Lower leg skin (tissue), 4 donors: ENCODE measurements at regions not wholly inside any gene's neighbourhood (a gene's known extent, or its start where the extent isn't known, plus 50 kb on each side); places are given as distances from the start of the nearest gene placed in this dataset.

Experiments used
- DNase-seq, 2 donors: peaks; one replicate each; pipeline ENCODE4 v3.0.0-alpha.2; 2019; ENCODE audit warnings: low spot score in 2 of 2
- H3K4me3 ChIP-seq: fragments of 200-600 bp; sonication (generic); 2 replicates; pipeline ENCODE4 v1.5.1; 2017; ENCODE audit warnings: mild to moderate bottlenecking, low read depth; ENCODE audit not compliant: poor library complexity, severe bottlenecking
- CTCF ChIP-seq, 3 donors: fragments of 450-650 bp; IDR thresholded peaks; one replicate each; pipeline ENCODE4 v1.5.1; 2016; ENCODE audit warnings: antibody characterized with exemption in 3 of 3, mild to moderate bottlenecking in 3 of 3, moderate library complexity in 2 of 3
- POLR2A ChIP-seq, 2 donors: fragments of 450-650 bp; IDR thresholded peaks; one replicate each; pipeline ENCODE4 v1.6.1; 2016 to 2017; ENCODE audit warnings: antibody characterized with exemption in 2 of 2, mild to moderate bottlenecking in 1 of 2, moderate library complexity in 1 of 2
- WGBS, 2 donors: methylation state at CpG; one replicate each; pipeline ENCODE4 v1.1.5; 2018; 5-methylcytosine and 5-hydroxymethylcytosine counted together
- intact Hi-C: fragments of 100-400 bp; cut with DNase I; formaldehyde crosslinking; loops from one replicate; pipeline ENCODE4 v1.15.0; 2023; ENCODE audit warnings: low total_unique reads

GRCh38 chr9:134575103-134575900, 66.3 kb upstream of the COL5A1 start:
- DNase-seq: peak; percentile 3 to 57
- 75 to 78% methylated on average over 14 of the region's 14 CpGs for WGBS, 2 donors
- no peak for TF ChIP-seq CTCF (IDR thresholded peaks at IDR 0.05)
- no peak for TF ChIP-seq POLR2A (IDR thresholded peaks at IDR 0.05)
- intact Hi-C loops: no loop called here
- no peak overlapping the region for H3K4me3 ChIP-seq

GRCh38 chr9:134575901-134576176, 65.8 kb upstream of the COL5A1 start:
- no peak for TF ChIP-seq CTCF (IDR thresholded peaks at IDR 0.05)
- TF ChIP-seq POLR2A (IDR thresholded peaks at IDR 0.05): no peak
- 73 to 79% methylated on average over 3 of the region's 3 CpGs for WGBS, 2 donors
- H3K4me3 ChIP-seq: no peak overlapping the region
- intact Hi-C loops: no loop called here
- no peak for DNase-seq

GRCh38 chr9:134585021-134585561, 56.5 kb upstream of the COL5A1 start:
- TF ChIP-seq POLR2A (IDR thresholded peaks at IDR 0.05) (no peak), CTCF (IDR thresholded peaks at IDR 0.05) (no peak)
- 53 to 61% methylated on average over 15 to 18 of the region's 18 CpGs for WGBS, 2 donors
- peak; percentile 7 to 80 for DNase-seq
- H3K4me3 ChIP-seq: no peak overlapping the region
- intact Hi-C loops: no loop called here

- intact Hi-C loops: no loop called here
- WGBS, 2 donors: 72 to 74% methylated on average over 26 to 27 of the region's 28 CpGs
Measured at GRCh38 chr9:134585746-134586706, 55.6 kb upstream of the COL5A1 start.

GRCh38 chr9:134589748-134590147, 51.9 kb upstream of the COL5A1 start:
- DNase-seq: no peak
- intact Hi-C loops: no loop called here
- 75 to 87% methylated on average over 7 of the region's 7 CpGs for WGBS, 2 donors
- H3K4me3 ChIP-seq: no peak overlapping the region
- TF ChIP-seq POLR2A (IDR thresholded peaks at IDR 0.05) (no peak), CTCF (IDR thresholded peaks at IDR 0.05) (no peak)

More at GRCh38 chr9:134585746-134586706, 55.6 kb upstream of the COL5A1 start:
- TF ChIP-seq CTCF (IDR thresholded peaks at IDR 0.05): no peak
- no peak for TF ChIP-seq POLR2A (IDR thresholded peaks at IDR 0.05)
- DNase-seq: peak in 1 of 2 donors; percentile 70
- no peak overlapping the region for H3K4me3 ChIP-seq
